ENCODE measurements at regions not wholly inside any gene's neighbourhood (a gene's known extent, or its start where the extent isn't known, plus 50 kb on each side); places are given as distances from the start of the nearest gene placed in this dataset.
"Not testable (repeated sequence)": the region's sequence is repeated elsewhere in the genome, so short reads cannot be mapped to it uniquely, and the experiment has no call there.

GRCh38 chr15:93340406-93340805, 251.4 kb upstream of the RGMA start:
- DNase-seq, result no peak

GRCh38 chr15:93333796-93334195, 244.8 kb upstream of the RGMA start:
- DNase-seq, result no peak

GRCh38 chr15:93333126-93333525, 244.1 kb upstream of the RGMA start:
- DNase-seq, result not testable (repeated sequence)

DNA sequence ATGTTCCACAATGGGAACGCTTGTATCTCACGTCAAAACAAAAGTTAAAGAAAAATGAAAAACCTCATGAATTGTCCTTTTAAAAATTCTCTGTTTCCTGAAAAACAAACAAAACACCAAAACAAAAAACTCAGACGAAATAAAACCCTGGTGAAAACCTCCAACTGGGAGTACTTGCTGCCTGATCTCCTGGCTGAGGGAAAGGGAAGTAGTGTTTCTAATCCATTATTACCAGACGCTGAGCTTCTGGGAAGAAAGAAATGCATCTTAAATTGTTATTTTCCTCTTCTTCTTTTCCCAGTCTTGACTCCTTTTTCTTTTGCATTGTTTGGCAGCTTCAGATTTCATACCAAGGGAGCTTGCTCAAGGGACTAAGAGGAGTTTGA, 243.2 kb upstream of the RGMA start:
- no peak for DNase-seq

DNA sequence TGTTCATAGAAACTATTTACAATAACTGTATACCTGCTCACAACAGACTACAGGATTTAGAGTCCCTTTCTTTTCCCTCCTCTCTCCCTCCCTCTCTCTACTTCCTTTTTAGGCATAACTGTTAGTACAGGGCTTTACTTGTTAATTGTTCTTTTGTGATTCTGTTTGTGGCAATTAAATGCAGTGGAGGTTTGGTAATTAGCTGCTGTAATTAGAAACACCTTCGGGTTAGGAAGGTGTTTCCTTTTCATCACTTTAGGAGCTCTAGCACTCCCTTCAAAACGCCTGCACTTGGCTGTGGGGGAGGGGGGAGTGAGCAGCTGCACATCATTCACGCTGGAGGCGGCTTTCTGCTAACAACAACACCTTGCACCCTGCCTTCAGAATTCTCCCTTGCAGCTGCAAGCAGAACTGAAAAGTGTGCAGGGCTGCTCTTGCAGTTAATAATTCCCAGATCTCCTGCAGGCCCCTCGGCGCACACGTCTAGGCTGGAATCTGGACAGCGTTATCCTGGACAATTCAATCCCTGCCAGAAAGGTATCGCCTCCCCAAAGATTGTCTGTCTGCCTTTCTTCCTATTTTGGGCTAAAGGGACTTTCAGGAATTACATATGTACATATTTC, 242.6 kb upstream of the RGMA start:
- DNase-seq, result peak; percentile 1

DNA sequence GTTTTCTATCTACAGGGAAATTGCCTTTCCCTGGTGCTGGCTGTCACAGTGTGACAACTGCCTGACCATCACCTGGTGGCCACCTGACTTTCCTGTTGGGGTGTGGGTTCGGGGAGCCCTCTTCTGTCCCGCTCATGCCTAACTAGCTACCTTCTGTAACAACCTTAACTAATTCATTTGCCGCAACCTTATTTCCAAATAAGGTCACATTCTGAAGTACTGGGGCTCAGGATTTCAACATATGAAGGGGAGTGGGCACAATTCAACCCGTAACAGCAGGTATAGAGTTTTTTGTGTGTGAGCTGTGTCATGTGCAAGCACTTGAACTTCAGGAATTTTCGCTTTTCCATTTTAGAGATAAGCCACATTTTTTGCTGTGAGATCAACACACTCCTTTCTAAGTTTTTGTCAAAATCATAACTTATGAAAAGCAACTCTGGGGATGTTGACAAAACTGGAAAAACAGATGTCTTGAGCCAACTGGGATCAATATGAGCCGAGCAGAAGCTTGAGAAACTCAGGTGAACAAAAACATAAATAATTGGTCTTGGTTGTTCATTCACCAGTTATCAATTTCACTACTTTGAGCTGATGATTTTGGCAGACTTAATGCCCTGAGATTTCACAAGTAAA, 242.0 kb upstream of the RGMA start:
- no peak for DNase-seq

DNA sequence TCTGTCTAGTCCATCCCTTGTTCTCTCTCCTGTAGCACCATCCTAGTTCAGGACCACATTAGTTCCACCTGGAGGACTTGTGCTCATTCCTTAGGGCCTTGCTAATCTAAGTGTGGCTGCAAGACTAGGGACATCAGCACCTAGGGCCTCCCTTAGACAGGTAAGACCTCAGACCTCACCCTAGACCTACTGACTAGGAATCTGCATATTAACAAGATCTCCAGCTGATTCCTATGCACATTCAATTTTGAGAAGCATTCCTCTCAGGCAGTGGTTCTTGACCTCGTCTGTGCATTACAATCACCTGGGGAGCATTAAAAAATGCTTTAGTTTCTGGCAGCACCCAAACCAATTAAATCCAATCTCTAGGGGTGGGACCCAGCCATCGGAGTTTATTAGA, 238.4 kb upstream of the RGMA start:
- DNase-seq, result no peak

DNA sequence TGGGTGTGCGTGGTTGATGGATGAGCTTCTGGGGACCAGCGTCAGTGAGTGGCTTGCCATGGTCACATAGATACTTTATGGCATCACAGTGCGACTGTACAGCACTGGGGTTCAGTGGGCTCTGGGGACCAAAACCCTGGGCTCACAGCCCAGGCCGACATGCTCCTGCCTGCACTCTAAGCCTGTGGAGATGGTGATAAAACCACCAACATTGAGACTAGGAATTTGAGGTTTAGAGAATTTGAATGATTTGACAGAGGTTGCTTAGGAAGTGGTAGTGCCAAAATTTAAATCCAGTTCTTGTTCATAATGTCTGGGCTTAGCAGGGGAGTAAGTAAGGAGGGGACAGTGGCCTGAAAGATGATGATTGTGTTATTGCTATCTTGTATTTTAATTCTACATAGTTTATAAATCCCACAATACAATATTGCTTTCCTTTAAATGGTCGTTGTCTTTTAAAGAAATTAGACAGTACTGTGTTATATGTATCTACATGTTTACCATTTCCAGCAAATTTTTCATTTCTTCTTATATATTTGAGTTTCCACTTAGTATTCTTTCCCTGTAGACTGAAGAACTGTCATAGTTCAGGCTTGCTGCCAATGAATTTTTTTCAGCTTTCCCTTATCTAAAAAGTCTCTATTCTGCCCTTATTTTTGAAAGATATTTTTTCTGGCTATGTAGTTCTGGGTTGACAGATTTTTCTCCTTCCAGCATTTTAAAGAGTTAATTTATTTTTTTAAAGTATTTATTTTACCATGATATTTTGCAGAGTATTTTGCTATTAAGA, 235.4 kb upstream of the RGMA start:
- no peak for DNase-seq

GRCh38 chr15:93321881-93322282, 232.9 kb upstream of the RGMA start:
- DNase-seq, result no peak

GRCh38 chr15:93319121-93319814, 230.3 kb upstream of the RGMA start:
- DNase-seq, result no peak

DNA sequence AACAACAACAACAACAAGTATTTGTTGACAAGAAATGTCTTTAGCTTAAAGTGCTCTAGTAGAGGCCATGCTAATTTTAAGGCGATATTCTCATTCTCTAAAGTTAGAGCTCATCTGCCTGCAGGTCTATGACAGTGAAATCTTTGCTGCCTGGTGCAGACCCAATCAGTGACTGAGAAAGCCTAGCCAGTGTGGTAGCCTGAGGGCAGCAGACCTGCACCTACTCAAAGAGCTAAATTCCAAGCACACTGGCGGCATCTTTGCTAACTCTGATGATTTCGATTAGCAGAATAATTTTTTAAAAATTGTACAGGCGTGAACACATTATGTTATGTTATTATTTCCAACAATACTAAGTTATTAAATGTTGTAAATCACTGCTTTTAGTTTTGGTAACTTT, 228.8 kb upstream of the RGMA start:
- no peak for DNase-seq

DNA sequence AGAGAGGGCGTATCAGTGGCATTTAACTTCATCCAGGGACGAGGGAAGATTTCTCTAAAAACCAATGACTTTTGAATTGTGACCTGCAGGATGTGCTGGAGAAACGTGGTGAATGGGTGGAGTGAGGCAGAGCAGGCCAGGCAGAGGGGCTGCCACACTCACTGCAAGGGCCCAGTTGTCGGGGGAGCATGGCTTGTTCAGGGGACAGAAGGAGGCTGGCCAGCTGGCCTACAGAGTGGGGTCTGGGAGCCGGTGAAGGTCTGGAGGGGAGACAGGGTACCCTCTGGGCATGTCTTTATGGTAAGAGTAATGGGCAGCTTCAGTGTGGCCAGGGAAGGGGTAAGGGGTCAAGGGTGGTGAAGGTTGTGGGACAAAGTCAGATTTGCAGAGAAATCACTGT, 225.2 kb upstream of the RGMA start:
- no peak for DNase-seq

GRCh38 chr15:93312891-93313486, 224.0 kb upstream of the RGMA start:
- DNase-seq, result no peak

GRCh38 chr15:93311620-93312019, 222.6 kb upstream of the RGMA start:
- DNase-seq, result no peak

DNA sequence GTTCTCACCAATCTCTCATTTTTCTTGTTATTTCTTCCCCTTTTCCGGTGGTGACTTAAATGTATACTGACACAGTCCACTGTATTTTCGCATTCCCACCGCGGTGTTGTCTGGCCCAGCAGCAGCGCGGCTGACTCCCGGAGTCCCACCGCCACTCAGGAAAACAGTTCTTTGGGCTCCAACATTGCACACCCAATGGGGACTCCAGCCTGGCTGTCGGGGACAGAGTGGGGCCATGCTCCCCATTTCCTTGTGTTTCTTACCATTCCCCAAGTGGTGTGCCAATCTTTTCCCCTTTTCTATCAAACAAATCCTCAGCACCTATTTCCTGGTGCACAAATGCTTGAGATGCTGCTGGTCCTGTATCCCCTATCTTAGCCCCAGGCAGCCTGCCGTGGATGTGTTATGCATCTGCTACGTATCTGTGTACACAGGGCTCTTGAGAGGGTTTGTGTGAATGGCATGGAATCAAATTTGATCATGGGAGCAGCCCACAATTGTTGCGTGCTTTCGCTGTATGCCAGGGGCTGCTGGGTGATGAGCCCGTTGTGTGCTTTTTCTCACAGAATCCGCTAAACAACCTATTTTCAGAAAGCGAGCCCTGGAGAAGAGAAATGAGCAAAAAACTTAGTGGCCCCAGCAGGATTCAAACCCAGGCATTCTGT, 219.1 kb upstream of the RGMA start:
- DNase-seq, result no peak

GRCh38 chr15:93307513-93307912, 218.5 kb upstream of the RGMA start:
- no peak for DNase-seq

GRCh38 chr15:93305306-93305705, 216.3 kb upstream of the RGMA start:
- no peak for DNase-seq

- no peak for DNase-seq
These were observed 213.2 kb upstream of the RGMA start for GRCh38 chr15:93302080-93302765.

- DNase-seq, result no peak
These were observed 211.8 kb upstream of the RGMA start for GRCh38 chr15:93300796-93301195.

DNA sequence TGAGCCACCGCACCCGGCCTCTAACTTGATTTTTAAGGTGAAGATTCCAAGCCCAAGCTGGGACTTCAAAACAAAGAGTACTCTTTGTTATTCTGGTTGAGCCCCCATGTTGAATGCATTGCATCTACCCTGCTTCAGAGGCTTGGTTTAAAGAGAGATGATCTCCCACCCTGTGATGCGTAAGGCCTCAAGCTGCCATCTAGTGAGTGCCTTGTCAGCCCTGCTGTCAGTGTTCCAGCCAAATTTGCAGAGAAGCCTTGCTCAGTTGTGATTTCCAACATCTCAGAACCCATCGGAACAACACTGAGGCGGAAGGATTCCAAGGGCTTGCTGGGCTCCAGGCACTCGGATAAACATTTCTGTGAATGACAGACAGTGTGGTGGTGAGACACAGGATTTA, 210.7 kb upstream of the RGMA start:
- DNase-seq, result no peak

DNA sequence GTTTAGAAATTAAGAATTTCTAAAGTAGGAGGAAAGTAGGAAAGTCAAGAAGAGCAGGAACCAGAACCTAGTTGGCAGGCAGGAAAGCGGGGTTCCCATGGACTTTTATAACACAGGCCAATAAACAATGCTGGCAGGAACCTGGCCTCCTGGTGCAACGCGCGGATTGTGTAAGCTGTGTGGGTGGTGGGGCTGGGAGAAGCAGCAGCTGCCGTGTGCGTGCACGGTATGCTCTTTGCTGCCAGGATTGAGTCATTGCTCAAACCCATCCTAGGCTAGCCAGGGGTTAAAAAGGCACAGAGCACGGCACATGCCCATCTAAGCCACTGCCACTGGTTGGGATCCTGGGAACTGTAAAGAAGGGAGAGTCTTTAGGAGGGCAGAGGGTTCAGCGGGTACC, 209.9 kb upstream of the RGMA start:
- no peak for DNase-seq

Measured in NCI-H1694 treated with DMSO at 0.1 percent for 48 hours (cell line).